Mucosa of stomach (tissue), 1 donor: ENCODE measurements at regions not wholly inside any gene's neighbourhood (a gene's known extent, or its start where the extent isn't known, plus 50 kb on each side); places are given as distances from the start of the nearest gene placed in this dataset.

Experiments
- H3K27me3 ChIP-seq: one replicate; pipeline ENCODE4 v1.7.0; 2013; ENCODE audit warnings: mild to moderate bottlenecking, low read length; ENCODE audit not compliant: control insufficient read depth, insufficient read depth
- H3K36me3 ChIP-seq: one replicate; pipeline ENCODE4 v1.7.0; 2013; ENCODE audit warnings: low read length; ENCODE audit not compliant: control insufficient read depth, insufficient read depth
- H3K4me1 ChIP-seq: one replicate; pipeline ENCODE4 v1.7.0; 2013; ENCODE audit warnings: mild to moderate bottlenecking, low read length; ENCODE audit not compliant: control insufficient read depth, insufficient read depth
- H3K4me3 ChIP-seq: one replicate; pipeline ENCODE4 v1.7.0; 2013; ENCODE audit warnings: low read length
- H3K9ac ChIP-seq: one replicate; pipeline ENCODE4 v1.7.0; 2013; ENCODE audit warnings: mild to moderate bottlenecking, low read length, moderate library complexity
- H3K9me3 ChIP-seq: one replicate; pipeline ENCODE4 v1.7.0; 2013; ENCODE audit warnings: mild to moderate bottlenecking, low read length, moderate library complexity; ENCODE audit not compliant: control insufficient read depth
- donor health status: Pancreatic carcinoma.

- H3K4me3 ChIP-seq, result no peak overlapping the region
Observed at GRCh38 chr18:34055227-34055626, 169.5 kb downstream of the NOL4 start.

DNA sequence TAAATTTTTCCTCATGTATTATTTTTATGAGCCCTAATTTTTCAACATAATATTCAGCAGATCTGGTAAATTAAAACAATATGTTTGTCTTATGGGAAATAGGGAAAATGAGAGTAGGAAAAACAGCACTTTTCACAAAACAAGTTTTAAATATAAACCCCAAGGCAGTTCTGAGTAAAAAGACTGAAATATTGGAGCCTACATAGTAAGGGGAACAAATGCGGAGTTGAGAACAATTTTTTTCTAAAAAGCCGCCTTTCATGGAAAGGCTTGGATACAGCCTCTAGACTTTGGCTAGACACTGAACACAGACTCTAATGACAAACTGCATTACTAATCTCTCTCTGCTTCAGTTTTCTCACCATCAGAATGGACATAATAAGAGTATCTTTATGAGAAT, 174.1 kb downstream of the NOL4 start:
- no peak overlapping the region for H3K4me3 ChIP-seq
- H3K36me3 ChIP-seq, result no peaks in the 10 kb centered on the region
- H3K4me1 ChIP-seq, result no peaks in the 10 kb centered on the region
- no peak overlapping the region for H3K9ac ChIP-seq
- H3K27me3 ChIP-seq, result no peaks in the 10 kb centered on the region
- H3K9me3 ChIP-seq, result no peaks in the 10 kb centered on the region

More at GRCh38 chr18:34055227-34055626, 169.5 kb downstream of the NOL4 start:
- Histone ChIP-seq H3K27me3 (no peaks in the 10 kb centered on the region), H3K4me1 (no peaks in the 10 kb centered on the region), H3K9me3 (no peaks in the 10 kb centered on the region), H3K9ac (no peak overlapping the region), H3K36me3 (no peaks in the 10 kb centered on the region)

- H3K9ac ChIP-seq, result no peak overlapping the region
- no peaks in the 10 kb centered on the region for H3K36me3 ChIP-seq
- no peaks in the 10 kb centered on the region for H3K27me3 ChIP-seq
- H3K9me3 ChIP-seq, result no peaks in the 10 kb centered on the region
- H3K4me1 ChIP-seq, result no peaks in the 10 kb centered on the region
- H3K4me3 ChIP-seq, result no peak overlapping the region
Observed at GRCh38 chr18:34049511-34049910, 175.2 kb downstream of the NOL4 start.

DNA sequence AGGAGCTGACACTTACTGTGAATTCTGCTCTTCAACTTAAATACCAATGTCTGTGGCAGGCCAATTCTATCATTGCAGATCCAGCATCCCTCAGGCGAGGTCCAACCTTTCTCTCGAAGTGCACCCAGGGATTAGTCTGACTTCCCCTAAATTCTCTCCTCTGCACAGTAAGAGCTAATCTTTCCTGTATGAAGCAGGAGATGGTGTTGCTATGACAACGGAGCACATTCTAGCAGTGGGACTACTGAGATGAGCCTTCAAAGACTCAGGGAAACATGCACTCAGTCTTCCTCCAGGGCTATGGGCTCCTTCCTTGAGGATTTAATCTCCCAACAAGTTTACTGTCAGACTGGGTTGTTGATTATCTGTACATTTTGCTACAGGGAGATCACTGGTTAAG, 176.3 kb downstream of the NOL4 start:
- no peaks in the 10 kb centered on the region for H3K4me1 ChIP-seq
- no peak overlapping the region for H3K9ac ChIP-seq

GRCh38 chr18:34042423-34043146, 182.1 kb downstream of the NOL4 start:
- H3K4me1 ChIP-seq, result no peaks in the 10 kb centered on the region
- no peak overlapping the region for H3K4me3 ChIP-seq
- H3K36me3 ChIP-seq, result no peaks in the 10 kb centered on the region
- H3K27me3 ChIP-seq, result no peaks in the 10 kb centered on the region
- no peak overlapping the region for H3K9ac ChIP-seq
- no peaks in the 10 kb centered on the region for H3K9me3 ChIP-seq

More for the DNA sequence above, 176.3 kb downstream of the NOL4 start:
- Histone ChIP-seq H3K9me3 (no peaks in the 10 kb centered on the region), H3K4me3 (no peak overlapping the region), H3K27me3 (no peaks in the 10 kb centered on the region), H3K36me3 (no peaks in the 10 kb centered on the region)

GRCh38 chr18:34039611-34040010, 185.1 kb downstream of the NOL4 start:
- Histone ChIP-seq H3K9me3 (no peaks in the 10 kb centered on the region), H3K36me3 (no peaks in the 10 kb centered on the region), H3K4me3 (no peak overlapping the region), H3K4me1 (no peaks in the 10 kb centered on the region), H3K27me3 (no peaks in the 10 kb centered on the region), H3K9ac (no peak overlapping the region)

GRCh38 chr18:34039201-34039600, 185.5 kb downstream of the NOL4 start:
- Histone ChIP-seq H3K4me1 (no peaks in the 10 kb centered on the region), H3K4me3 (no peak overlapping the region), H3K27me3 (no peaks in the 10 kb centered on the region), H3K9me3 (no peaks in the 10 kb centered on the region), H3K36me3 (no peaks in the 10 kb centered on the region), H3K9ac (no peak overlapping the region)

GRCh38 chr18:34038086-34038485, 186.6 kb downstream of the NOL4 start:
- Histone ChIP-seq H3K27me3 (no peaks in the 10 kb centered on the region), H3K9ac (no peak overlapping the region), H3K4me3 (no peak overlapping the region), H3K36me3 (no peaks in the 10 kb centered on the region), H3K4me1 (no peaks in the 10 kb centered on the region), H3K9me3 (no peaks in the 10 kb centered on the region)

GRCh38 chr18:34033968-34034367, 190.7 kb downstream of the NOL4 start:
- H3K9me3 ChIP-seq, result no peaks in the 10 kb centered on the region
- no peak overlapping the region for H3K4me3 ChIP-seq
- no peaks in the 10 kb centered on the region for H3K4me1 ChIP-seq
- H3K9ac ChIP-seq, result no peak overlapping the region
- no peaks in the 10 kb centered on the region for H3K27me3 ChIP-seq
- no peaks in the 10 kb centered on the region for H3K36me3 ChIP-seq

DNA sequence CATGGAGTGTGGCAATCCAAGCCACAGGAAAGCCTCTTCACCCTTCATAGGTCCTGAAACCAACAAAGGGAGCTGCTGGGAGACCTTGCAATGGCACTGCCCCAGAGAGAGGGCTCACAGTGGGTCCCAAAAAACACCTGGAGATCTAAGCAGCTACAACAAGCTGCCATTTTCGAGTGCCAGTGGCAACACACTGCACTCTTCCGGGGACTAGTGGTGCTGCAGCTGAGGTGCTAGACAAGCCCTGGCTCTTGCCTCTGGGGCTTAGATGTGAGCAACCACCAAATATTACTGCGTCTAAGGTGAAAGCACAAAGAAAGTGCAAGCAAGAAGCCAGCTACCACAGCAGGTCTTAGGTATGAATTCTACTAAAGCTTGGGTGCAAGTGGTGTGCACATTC, 192.9 kb downstream of the NOL4 start:
- Histone ChIP-seq H3K9me3 (no peaks in the 10 kb centered on the region), H3K4me1 (no peaks in the 10 kb centered on the region), H3K27me3 (no peaks in the 10 kb centered on the region), H3K9ac (no peak overlapping the region), H3K4me3 (no peak overlapping the region), H3K36me3 (no peaks in the 10 kb centered on the region)

DNA sequence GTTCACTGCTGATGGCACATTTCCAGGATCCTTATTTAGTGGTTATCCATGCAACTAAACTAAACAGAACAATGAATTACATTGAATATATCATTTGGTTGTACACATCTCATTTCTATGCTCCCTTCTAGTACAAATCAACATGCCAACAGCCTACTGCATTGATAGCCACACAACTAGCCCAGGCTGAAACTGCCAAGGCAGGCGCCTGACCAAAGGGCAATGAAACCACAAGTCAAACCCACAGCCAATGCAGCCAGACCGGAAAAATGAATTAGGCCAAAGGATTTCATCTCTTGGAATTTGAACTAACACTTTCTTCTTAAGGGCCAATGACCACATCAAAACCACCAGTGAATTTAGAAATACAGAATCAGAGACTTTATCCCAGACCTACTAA, 196.4 kb downstream of the NOL4 start:
- Histone ChIP-seq H3K9ac (no peak overlapping the region), H3K27me3 (no peaks in the 10 kb centered on the region), H3K4me3 (no peak overlapping the region), H3K36me3 (no peaks in the 10 kb centered on the region), H3K4me1 (no peaks in the 10 kb centered on the region), H3K9me3 (no peaks in the 10 kb centered on the region)

DNA sequence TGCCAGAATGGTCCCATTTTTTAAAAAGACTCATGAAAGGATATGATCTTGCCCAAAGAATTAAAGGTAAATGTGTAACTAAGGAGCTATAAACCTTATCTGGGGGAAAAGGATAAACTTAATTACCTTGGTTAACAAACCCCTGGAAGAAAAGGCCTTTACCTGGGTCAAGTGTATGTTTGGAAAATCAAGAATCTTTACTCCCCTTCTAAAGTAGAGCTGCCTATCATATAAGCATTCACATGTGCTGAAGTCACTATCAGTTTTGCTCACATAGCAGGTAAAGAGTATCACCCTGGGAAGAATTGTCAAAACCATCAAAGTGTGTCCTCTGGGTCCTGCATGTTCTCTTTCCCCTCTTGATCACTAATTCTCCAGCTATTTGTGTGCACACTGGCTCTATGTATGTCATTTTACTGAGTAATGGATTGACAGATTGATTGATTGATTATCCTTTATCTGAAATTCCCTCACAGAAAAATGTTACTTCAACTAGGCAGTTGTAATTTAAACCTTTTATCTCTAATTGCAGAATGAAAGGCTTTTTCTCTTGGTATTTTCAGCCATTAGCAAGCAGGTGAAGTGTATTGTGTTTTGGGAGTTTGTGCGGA, 199.4 kb downstream of the NOL4 start:
- no peaks in the 10 kb centered on the region for H3K36me3 ChIP-seq
- H3K9ac ChIP-seq, result no peak overlapping the region
- H3K27me3 ChIP-seq, result no peaks in the 10 kb centered on the region
- no peaks in the 10 kb centered on the region for H3K4me1 ChIP-seq
- no peak overlapping the region for H3K4me3 ChIP-seq
- no peaks in the 10 kb centered on the region for H3K9me3 ChIP-seq
